ENCODE measurements at regions not wholly inside any gene's neighbourhood (a gene's known extent, or its start where the extent isn't known, plus 50 kb on each side); places are given as distances from the start of the nearest gene placed in this dataset.

DNA sequence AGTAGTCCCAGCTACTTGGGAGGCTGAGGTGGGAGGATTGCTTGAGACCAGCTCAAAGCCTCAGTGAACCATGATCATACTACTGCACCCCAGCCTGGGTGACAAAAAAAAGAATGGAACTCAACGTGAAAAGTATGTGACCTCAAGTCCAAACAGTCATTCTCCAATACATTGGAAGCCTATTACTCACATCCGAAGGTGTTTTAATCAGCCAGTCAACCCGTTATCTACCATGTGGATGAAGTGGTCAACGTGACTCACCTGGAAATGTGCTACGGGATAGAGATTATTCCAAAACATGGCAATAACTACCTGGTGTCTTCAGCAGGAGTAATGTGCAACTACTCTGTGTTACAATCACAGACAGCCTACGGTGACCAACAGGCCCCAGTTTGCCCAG is 85.8 kb upstream of the TOP1 start:
- ChIA-PET CTCF (interaction anchor here (1.7 kb wide), 1 partner anchor 201 kb away, joined by 6 read pairs; no protein-coding TSS in a partner anchor), RAD21 (ENCODE audit: low non-redundant PET in 1 of 2, low total read pairs in 2 of 2, uncharacterized antibody in 2 of 2, unreplicated experiment in 2 of 2) (no interaction called here), POLR2A (no interaction called here)
- Histone ChIP-seq H3K36me3 (ENCODE audit: control insufficient read depth in 1 of 2, insufficient read depth in 2 of 2, low read length in 2 of 2) (no peaks in the 10 kb centered on the region), H4K20me1 (ENCODE audit: insufficient read depth) (no peaks in the 10 kb centered on the region), H3K4me1 (ENCODE audit: control insufficient read depth in 1 of 2, insufficient read depth in 2 of 2, low read length in 2 of 2) (peaks cover 0 to 11% of the 10 kb centered on the region in 2 experiments; a peak in 1 of 4 replicates), H3K27me3 (ENCODE audit: insufficient read depth, low read length) (no peaks in the 10 kb centered on the region), H3K79me2 (ENCODE audit: insufficient read depth, low read length) (no peaks in the 10 kb centered on the region), H3K4me3 (replicated peaks in 1 of 2; ENCODE audit: low read depth in 1 of 2, low read length in 2 of 2) (no peak overlapping the region), H3K27ac (ENCODE audit: low read depth, low read length) (no peak overlapping the region), H3K9me2 (ENCODE audit: insufficient read depth) (no peaks in the 10 kb centered on the region), H2AFZ (ENCODE audit: low read depth, low read length, poor library complexity, severe bottlenecking) (no peak overlapping the region), H3K4me2 (ENCODE audit: low read length) (no peak overlapping the region), H3K9ac (ENCODE audit: low read length) (no peak overlapping the region), H3K9me3 (ENCODE audit: control insufficient read depth in 1 of 2, insufficient read depth in 1 of 2, low read depth in 1 of 2, low read length in 2 of 2) (no peaks in the 10 kb centered on the region)
- DNase-seq (ENCODE audit: low read depth, low spot score) = no peak
- no peak for TF ChIP-seq CBX3 (IDR thresholded peaks at IDR 0.05; ENCODE audit: low read depth)
- TF ChIP-seq SIN3A (IDR thresholded peaks at IDR 0.05; ENCODE audit: low read depth) = no peak
- no peak for TF ChIP-seq JUND (IDR thresholded peaks at IDR 0.05)
- no peak for TF ChIP-seq EGR1 (IDR thresholded peaks at IDR 0.05; ENCODE audit: low read depth)
- TF ChIP-seq, protein P1, sequence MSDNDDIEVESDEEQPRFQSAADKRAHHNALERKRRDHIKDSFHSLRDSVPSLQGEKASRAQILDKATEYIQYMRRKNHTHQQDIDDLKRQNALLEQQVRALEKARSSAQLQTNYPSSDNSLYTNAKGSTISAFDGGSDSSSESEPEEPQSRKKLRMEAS (IDR thresholded peaks at IDR 0.05) = no peak
- no peak for TF ChIP-seq TCF7L2 (IDR thresholded peaks at IDR 0.05; ENCODE audit: borderline replicate concordance, extremely low read depth, insufficient read depth, insufficient read length)
- TF ChIP-seq YY1 (IDR thresholded peaks at IDR 0.05; ENCODE audit: extremely low read depth, insufficient replicate concordance, low read depth, low read length) = no peak
- no peak for TF ChIP-seq SP1 (IDR thresholded peaks at IDR 0.05; ENCODE audit: low read depth)
- TF ChIP-seq, protein P2, sequence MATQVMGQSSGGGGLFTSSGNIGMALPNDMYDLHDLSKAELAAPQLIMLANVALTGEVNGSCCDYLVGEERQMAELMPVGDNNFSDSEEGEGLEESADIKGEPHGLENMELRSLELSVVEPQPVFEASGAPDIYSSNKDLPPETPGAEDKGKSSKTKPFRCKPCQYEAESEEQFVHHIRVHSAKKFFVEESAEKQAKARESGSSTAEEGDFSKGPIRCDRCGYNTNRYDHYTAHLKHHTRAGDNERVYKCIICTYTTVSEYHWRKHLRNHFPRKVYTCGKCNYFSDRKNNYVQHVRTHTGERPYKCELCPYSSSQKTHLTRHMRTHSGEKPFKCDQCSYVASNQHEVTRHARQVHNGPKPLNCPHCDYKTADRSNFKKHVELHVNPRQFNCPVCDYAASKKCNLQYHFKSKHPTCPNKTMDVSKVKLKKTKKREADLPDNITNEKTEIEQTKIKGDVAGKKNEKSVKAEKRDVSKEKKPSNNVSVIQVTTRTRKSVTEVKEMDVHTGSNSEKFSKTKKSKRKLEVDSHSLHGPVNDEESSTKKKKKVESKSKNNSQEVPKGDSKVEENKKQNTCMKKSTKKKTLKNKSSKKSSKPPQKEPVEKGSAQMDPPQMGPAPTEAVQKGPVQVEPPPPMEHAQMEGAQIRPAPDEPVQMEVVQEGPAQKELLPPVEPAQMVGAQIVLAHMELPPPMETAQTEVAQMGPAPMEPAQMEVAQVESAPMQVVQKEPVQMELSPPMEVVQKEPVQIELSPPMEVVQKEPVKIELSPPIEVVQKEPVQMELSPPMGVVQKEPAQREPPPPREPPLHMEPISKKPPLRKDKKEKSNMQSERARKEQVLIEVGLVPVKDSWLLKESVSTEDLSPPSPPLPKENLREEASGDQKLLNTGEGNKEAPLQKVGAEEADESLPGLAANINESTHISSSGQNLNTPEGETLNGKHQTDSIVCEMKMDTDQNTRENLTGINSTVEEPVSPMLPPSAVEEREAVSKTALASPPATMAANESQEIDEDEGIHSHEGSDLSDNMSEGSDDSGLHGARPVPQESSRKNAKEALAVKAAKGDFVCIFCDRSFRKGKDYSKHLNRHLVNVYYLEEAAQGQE (IDR thresholded peaks at IDR 0.05; ENCODE audit: low read depth) = no peak
- TF ChIP-seq FOSL1 (IDR thresholded peaks at IDR 0.05; ENCODE audit: low read depth) = no peak
- TF ChIP-seq ZNF274 (IDR thresholded peaks at IDR 0.05; ENCODE audit: low read depth, low read length) = no peak
- no peak for TF ChIP-seq ELF1 (IDR thresholded peaks at IDR 0.05; ENCODE audit: borderline replicate concordance, low read depth)
- no peak for TF ChIP-seq SRF (IDR thresholded peaks at IDR 0.05; ENCODE audit: low read depth)
- TF ChIP-seq, protein P3, sequence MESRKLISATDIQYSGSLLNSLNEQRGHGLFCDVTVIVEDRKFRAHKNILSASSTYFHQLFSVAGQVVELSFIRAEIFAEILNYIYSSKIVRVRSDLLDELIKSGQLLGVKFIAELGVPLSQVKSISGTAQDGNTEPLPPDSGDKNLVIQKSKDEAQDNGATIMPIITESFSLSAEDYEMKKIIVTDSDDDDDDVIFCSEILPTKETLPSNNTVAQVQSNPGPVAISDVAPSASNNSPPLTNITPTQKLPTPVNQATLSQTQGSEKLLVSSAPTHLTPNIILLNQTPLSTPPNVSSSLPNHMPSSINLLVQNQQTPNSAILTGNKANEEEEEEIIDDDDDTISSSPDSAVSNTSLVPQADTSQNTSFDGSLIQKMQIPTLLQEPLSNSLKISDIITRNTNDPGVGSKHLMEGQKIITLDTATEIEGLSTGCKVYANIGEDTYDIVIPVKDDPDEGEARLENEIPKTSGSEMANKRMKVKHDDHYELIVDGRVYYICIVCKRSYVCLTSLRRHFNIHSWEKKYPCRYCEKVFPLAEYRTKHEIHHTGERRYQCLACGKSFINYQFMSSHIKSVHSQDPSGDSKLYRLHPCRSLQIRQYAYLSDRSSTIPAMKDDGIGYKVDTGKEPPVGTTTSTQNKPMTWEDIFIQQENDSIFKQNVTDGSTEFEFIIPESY (IDR thresholded peaks at IDR 0.05; ENCODE audit: extremely low read depth, insufficient replicate concordance, low read length) = no peak
- no peak for TF ChIP-seq EZH2 (IDR thresholded peaks at IDR 0.05)
- TF ChIP-seq EZH2phosphoT487 (IDR thresholded peaks at IDR 0.05; ENCODE audit: borderline replicate concordance) = no peak
- TF ChIP-seq CEBPB (IDR thresholded peaks at IDR 0.05; ENCODE audit: low read depth) = no peak
- TF ChIP-seq, protein P4, sequence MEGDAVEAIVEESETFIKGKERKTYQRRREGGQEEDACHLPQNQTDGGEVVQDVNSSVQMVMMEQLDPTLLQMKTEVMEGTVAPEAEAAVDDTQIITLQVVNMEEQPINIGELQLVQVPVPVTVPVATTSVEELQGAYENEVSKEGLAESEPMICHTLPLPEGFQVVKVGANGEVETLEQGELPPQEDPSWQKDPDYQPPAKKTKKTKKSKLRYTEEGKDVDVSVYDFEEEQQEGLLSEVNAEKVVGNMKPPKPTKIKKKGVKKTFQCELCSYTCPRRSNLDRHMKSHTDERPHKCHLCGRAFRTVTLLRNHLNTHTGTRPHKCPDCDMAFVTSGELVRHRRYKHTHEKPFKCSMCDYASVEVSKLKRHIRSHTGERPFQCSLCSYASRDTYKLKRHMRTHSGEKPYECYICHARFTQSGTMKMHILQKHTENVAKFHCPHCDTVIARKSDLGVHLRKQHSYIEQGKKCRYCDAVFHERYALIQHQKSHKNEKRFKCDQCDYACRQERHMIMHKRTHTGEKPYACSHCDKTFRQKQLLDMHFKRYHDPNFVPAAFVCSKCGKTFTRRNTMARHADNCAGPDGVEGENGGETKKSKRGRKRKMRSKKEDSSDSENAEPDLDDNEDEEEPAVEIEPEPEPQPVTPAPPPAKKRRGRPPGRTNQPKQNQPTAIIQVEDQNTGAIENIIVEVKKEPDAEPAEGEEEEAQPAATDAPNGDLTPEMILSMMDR (IDR thresholded peaks at IDR 0.05 in 2 of 3, conservative IDR thresholded peaks at IDR 0.05 in 1 of 3; ENCODE audit: borderline replicate concordance in 1 of 3, insufficient read depth in 1 of 3, low read depth in 2 of 3, low read length in 2 of 3) = no peak
- TF ChIP-seq RAD21 (IDR thresholded peaks at IDR 0.05; ENCODE audit: low read depth) = no peak
- intact Hi-C loops (cut with micrococcal nuclease) = no loop called here
- no TSS peak for BruUV-seq (replicated peaks)
- no peak for ATAC-seq
